ENCODE measurements at regions not wholly inside any gene's neighbourhood (a gene's known extent, or its start where the extent isn't known, plus 50 kb on each side); places are given as distances from the start of the nearest gene placed in this dataset.

DNA sequence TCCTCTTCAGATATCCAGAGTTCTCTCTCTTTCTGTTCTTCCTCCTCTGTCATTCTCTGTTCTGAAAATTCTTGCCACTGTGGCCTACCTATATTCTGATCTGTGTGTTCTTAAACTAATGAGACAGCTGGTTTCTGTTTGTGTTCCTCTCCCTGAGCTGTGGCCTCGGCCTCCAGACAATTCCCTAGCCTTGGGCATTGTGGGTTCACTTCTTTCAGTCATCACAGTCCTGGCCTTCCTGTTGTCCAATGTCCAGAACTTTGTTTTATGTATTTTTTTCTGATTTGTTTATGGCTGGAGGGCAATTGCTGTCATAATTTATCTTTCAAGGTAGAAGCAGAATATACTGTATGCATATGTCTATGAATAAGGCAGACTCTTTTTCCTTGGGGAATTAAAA lies 173.2 kb upstream of the MTPN start:
- no peak for TF ChIP-seq GATA3 (IDR thresholded peaks at IDR 0.05; ENCODE audit: low read depth, low read length)
- no peak for TF ChIP-seq GATA2 (IDR thresholded peaks at IDR 0.05; ENCODE audit: low read depth, low read length)

All from SH-SY5Y (cell line).